ENCODE measurements at regions not wholly inside any gene's neighbourhood (a gene's known extent, or its start where the extent isn't known, plus 50 kb on each side); places are given as distances from the start of the nearest gene placed in this dataset.

DNA sequence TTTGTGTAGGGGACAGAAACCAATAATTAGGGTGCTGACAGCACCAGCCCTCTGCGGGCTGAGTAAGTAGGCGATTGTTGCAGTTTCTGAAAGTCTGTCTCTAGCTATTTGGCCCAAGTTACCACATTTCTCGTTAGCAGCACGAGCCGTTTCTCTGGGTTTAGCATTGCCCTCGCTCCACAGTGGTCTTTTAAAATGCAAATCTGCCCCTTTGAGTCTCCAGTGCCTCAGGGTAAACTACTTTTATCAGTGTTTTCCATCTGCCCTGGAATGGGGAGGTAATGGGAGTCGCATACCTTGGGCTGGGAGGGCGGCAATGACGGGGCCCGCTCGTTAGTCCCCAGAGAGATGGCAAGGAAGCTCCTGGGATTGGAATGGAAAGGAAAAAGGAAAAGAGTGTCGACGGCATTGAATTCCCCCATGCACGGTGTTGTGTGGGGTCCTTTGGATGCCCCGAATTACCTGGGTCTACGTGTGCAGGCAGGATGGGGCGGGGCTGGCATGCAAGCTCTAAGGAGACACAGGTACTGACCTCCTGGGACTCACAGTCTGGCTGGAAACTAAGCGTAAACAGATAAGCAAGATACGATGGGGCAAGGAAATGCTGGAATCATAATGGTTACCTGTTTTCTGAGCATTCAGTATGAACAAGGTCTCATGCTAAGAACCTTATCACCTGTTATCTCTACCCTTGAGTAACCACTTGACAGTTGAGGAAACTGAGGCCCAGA lies 131.8 kb upstream of the MAP1LC3B2 start:
- H3K9ac ChIP-seq (ENCODE audit: low read depth in 1 of 2, low read length in 2 of 2): no peak overlapping the region
- no peaks in the 10 kb centered on the region for H3K36me3 ChIP-seq (ENCODE audit: control insufficient read depth in 4 of 4, insufficient read depth in 3 of 4, low read depth in 1 of 4, low read length in 3 of 4)
- no peaks in the 10 kb centered on the region for H3K27me3 ChIP-seq (ENCODE audit: control insufficient read depth in 4 of 4, insufficient read depth in 4 of 4, low read length in 3 of 4)
- H3K27ac ChIP-seq (ENCODE audit: low read depth in 1 of 2, low read length in 2 of 2): no peak overlapping the region
- 76% methylated on average over 19 of the region's 19 CpGs for WGBS
- H3K9me3 ChIP-seq (ENCODE audit: control insufficient read depth in 4 of 4, low read length in 3 of 4): no peaks in the 10 kb centered on the region
- H3K4me3 ChIP-seq (ENCODE audit: low read depth in 1 of 3, low read length in 3 of 3): no peak overlapping the region
- TF ChIP-seq, protein P1, sequence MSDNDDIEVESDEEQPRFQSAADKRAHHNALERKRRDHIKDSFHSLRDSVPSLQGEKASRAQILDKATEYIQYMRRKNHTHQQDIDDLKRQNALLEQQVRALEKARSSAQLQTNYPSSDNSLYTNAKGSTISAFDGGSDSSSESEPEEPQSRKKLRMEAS (IDR thresholded peaks at IDR 0.05): no peak
- TF ChIP-seq, protein P2, sequence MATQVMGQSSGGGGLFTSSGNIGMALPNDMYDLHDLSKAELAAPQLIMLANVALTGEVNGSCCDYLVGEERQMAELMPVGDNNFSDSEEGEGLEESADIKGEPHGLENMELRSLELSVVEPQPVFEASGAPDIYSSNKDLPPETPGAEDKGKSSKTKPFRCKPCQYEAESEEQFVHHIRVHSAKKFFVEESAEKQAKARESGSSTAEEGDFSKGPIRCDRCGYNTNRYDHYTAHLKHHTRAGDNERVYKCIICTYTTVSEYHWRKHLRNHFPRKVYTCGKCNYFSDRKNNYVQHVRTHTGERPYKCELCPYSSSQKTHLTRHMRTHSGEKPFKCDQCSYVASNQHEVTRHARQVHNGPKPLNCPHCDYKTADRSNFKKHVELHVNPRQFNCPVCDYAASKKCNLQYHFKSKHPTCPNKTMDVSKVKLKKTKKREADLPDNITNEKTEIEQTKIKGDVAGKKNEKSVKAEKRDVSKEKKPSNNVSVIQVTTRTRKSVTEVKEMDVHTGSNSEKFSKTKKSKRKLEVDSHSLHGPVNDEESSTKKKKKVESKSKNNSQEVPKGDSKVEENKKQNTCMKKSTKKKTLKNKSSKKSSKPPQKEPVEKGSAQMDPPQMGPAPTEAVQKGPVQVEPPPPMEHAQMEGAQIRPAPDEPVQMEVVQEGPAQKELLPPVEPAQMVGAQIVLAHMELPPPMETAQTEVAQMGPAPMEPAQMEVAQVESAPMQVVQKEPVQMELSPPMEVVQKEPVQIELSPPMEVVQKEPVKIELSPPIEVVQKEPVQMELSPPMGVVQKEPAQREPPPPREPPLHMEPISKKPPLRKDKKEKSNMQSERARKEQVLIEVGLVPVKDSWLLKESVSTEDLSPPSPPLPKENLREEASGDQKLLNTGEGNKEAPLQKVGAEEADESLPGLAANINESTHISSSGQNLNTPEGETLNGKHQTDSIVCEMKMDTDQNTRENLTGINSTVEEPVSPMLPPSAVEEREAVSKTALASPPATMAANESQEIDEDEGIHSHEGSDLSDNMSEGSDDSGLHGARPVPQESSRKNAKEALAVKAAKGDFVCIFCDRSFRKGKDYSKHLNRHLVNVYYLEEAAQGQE (IDR thresholded peaks at IDR 0.05): no peak
- TF ChIP-seq, protein P3, sequence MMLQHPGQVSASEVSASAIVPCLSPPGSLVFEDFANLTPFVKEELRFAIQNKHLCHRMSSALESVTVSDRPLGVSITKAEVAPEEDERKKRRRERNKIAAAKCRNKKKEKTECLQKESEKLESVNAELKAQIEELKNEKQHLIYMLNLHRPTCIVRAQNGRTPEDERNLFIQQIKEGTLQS (IDR thresholded peaks at IDR 0.05): no peak
- TF ChIP-seq TAF1 (conservative IDR thresholded peaks at IDR 0.05) (no peak), EGR1 (IDR thresholded peaks at IDR 0.05; ENCODE audit: low read depth in 2 of 2) (no peak), HNF4A (conservative IDR thresholded peaks at IDR 0.05) (no peak)
- no peak for DNase-seq (ENCODE audit: low spot score)
- H3K4me1 ChIP-seq (ENCODE audit: control insufficient read depth in 4 of 4, insufficient read depth in 4 of 4, low read length in 3 of 4): no peaks in the 10 kb centered on the region

DNA sequence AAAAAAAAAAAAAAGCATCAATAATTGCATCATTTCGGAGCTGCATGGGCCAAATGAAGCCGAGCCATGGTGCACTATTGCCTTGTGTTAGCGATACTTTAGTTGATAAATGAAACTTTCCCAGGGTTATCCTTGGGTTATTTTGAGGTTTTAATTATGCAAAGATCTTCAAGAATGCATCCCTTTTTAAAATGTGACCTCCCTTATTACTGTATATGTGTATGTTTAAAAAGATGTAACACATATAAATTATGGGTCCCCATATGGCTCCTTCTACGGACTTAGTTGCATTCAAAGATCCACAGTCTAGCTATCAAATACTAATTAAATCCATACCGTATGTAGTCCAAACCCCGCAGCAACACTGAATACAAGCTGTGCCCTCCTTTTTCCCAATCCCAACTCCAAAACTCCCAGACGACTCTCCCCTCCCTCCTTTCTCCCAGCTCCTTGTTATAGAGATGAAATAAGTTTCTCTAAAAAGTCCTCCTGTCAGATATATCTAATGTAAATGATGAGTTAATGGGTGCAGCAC lies 129.3 kb upstream of the MAP1LC3B2 start:
- no peak overlapping the region for H3K9ac ChIP-seq (ENCODE audit: low read depth in 1 of 2, low read length in 2 of 2)
- H3K27ac ChIP-seq (ENCODE audit: low read depth in 1 of 2, low read length in 2 of 2): no peak overlapping the region
- DNase-seq (ENCODE audit: low spot score): no peak
- no peaks in the 10 kb centered on the region for H3K27me3 ChIP-seq (ENCODE audit: control insufficient read depth in 4 of 4, insufficient read depth in 4 of 4, low read length in 3 of 4)
- TF ChIP-seq, protein P2 (IDR thresholded peaks at IDR 0.05): no peak
- TF ChIP-seq HNF4G (IDR thresholded peaks at IDR 0.05) (no peak), GABPA (IDR thresholded peaks at IDR 0.05 in 1 of 2, conservative IDR thresholded peaks at IDR 0.05 in 1 of 2) (no peak), YY1 (IDR thresholded peaks at IDR 0.05) (no peak), SP1 (IDR thresholded peaks at IDR 0.05) (no peak), FOXA2 (IDR thresholded peaks at IDR 0.05) (no peak)
- TF ChIP-seq, protein P4, sequence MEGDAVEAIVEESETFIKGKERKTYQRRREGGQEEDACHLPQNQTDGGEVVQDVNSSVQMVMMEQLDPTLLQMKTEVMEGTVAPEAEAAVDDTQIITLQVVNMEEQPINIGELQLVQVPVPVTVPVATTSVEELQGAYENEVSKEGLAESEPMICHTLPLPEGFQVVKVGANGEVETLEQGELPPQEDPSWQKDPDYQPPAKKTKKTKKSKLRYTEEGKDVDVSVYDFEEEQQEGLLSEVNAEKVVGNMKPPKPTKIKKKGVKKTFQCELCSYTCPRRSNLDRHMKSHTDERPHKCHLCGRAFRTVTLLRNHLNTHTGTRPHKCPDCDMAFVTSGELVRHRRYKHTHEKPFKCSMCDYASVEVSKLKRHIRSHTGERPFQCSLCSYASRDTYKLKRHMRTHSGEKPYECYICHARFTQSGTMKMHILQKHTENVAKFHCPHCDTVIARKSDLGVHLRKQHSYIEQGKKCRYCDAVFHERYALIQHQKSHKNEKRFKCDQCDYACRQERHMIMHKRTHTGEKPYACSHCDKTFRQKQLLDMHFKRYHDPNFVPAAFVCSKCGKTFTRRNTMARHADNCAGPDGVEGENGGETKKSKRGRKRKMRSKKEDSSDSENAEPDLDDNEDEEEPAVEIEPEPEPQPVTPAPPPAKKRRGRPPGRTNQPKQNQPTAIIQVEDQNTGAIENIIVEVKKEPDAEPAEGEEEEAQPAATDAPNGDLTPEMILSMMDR (IDR thresholded peaks at IDR 0.05; ENCODE audit: low read depth, low read length, missing input control): no peak
- peaks cover 0 to 9% (median 8%) of the 10 kb centered on the region in 4 donors for H3K4me1 ChIP-seq (ENCODE audit: control insufficient read depth in 4 of 4, insufficient read depth in 4 of 4, low read length in 3 of 4)
- H3K4me3 ChIP-seq (ENCODE audit: low read depth in 1 of 3, low read length in 3 of 3): no peak overlapping the region
- no peaks in the 10 kb centered on the region for H3K36me3 ChIP-seq (ENCODE audit: control insufficient read depth in 4 of 4, insufficient read depth in 3 of 4, low read depth in 1 of 4, low read length in 3 of 4)
- no peaks in the 10 kb centered on the region for H3K9me3 ChIP-seq (ENCODE audit: control insufficient read depth in 4 of 4, low read length in 3 of 4)
- 85% methylated on average over 7 of the region's 7 CpGs for WGBS
